ENCODE measurements at regions not wholly inside any gene's neighbourhood (a gene's known extent, or its start where the extent isn't known, plus 50 kb on each side); places are given as distances from the start of the nearest gene placed in this dataset.

- dilution Hi-C loops (cut with MboI; ENCODE audit: extremely low pct_ligation_motif_present, low sequenced_read_pairs) = no loop called here
- H3K36me3 ChIP-seq (ENCODE audit: control insufficient read depth in 2 of 2, extremely low read depth in 1 of 2, insufficient read depth in 2 of 2, low read length in 2 of 2) = no peaks in the 10 kb centered on the region
- no peaks in the 10 kb centered on the region for H3K79me2 ChIP-seq (ENCODE audit: control insufficient read depth, insufficient read depth, low read length)
- H4K20me1 ChIP-seq (ENCODE audit: control insufficient read depth, extremely low read depth, insufficient read depth, low read length) = no peaks in the 10 kb centered on the region
- no peak for FAIRE-seq
- H3K4me3 ChIP-seq (ENCODE audit: control insufficient read depth in 2 of 3, extremely low read depth in 1 of 3, insufficient read depth in 2 of 3, low read depth in 1 of 3, low read length in 3 of 3) = no peak overlapping the region
- H3K27me3 ChIP-seq (ENCODE audit: control insufficient read depth, extremely low read depth, insufficient read depth, low read length) = no peaks in the 10 kb centered on the region
- no peak for DNase-seq (ENCODE audit: low read depth, low spot score)
- no peak overlapping the region for H3K4me2 ChIP-seq (ENCODE audit: control insufficient read depth, extremely low read depth, insufficient read depth, low read depth, low read length)
- no peaks in the 10 kb centered on the region for H3K4me1 ChIP-seq (ENCODE audit: control insufficient read depth, extremely low read depth, insufficient read depth, low read length)
- H2AFZ ChIP-seq (ENCODE audit: control insufficient read depth, low read length) = no peak overlapping the region
- H3K9me1 ChIP-seq (ENCODE audit: control insufficient read depth, extremely low read depth, insufficient read depth, low read length) = no peaks in the 10 kb centered on the region
- H3K9ac ChIP-seq (ENCODE audit: control insufficient read depth, extremely low read depth, insufficient read depth, low read length) = no peak overlapping the region
- no peak overlapping the region for H3K27ac ChIP-seq (ENCODE audit: control insufficient read depth, insufficient read depth, low read length)
- TF ChIP-seq EZH2 (IDR thresholded peaks at IDR 0.05; ENCODE audit: low read length) (no peak), CTCF (optimal IDR thresholded peaks at IDR 0.05 in 1 of 3, IDR thresholded peaks at IDR 0.05 in 1 of 3, conservative IDR thresholded peaks at IDR 0.05 in 1 of 3; ENCODE audit: extremely low read depth in 1 of 3, insufficient read depth in 2 of 3, low read length in 3 of 3) (no peak)
- no peaks in the 10 kb centered on the region for H3K9me3 ChIP-seq (ENCODE audit: control insufficient read depth, low read depth, low read length)
These were observed 389.2 kb downstream of the LMX1A start for GRCh38 chr1:164967300-164967699.

GRCh38 chr1:164961715-164962114, 394.8 kb downstream of the LMX1A start:
- Histone ChIP-seq H3K4me1 (ENCODE audit: control insufficient read depth, extremely low read depth, insufficient read depth, low read length) (no peaks in the 10 kb centered on the region), H3K9me3 (ENCODE audit: control insufficient read depth, low read depth, low read length) (no peaks in the 10 kb centered on the region), H3K27ac (ENCODE audit: control insufficient read depth, insufficient read depth, low read length) (no peak overlapping the region), H3K9me1 (ENCODE audit: control insufficient read depth, extremely low read depth, insufficient read depth, low read length) (no peaks in the 10 kb centered on the region), H3K9ac (ENCODE audit: control insufficient read depth, extremely low read depth, insufficient read depth, low read length) (no peak overlapping the region), H3K4me2 (ENCODE audit: control insufficient read depth, extremely low read depth, insufficient read depth, low read depth, low read length) (no peak overlapping the region), H2AFZ (ENCODE audit: control insufficient read depth, low read length) (no peak overlapping the region), H3K4me3 (ENCODE audit: control insufficient read depth in 2 of 3, extremely low read depth in 1 of 3, insufficient read depth in 2 of 3, low read depth in 1 of 3, low read length in 3 of 3) (no peak overlapping the region), H3K27me3 (ENCODE audit: control insufficient read depth, extremely low read depth, insufficient read depth, low read length) (no peaks in the 10 kb centered on the region), H4K20me1 (ENCODE audit: control insufficient read depth, extremely low read depth, insufficient read depth, low read length) (no peaks in the 10 kb centered on the region), H3K79me2 (ENCODE audit: control insufficient read depth, insufficient read depth, low read length) (no peaks in the 10 kb centered on the region), H3K36me3 (ENCODE audit: control insufficient read depth in 2 of 2, extremely low read depth in 1 of 2, insufficient read depth in 2 of 2, low read length in 2 of 2) (no peaks in the 10 kb centered on the region)
- DNase-seq (ENCODE audit: low read depth, low spot score) (no peak), FAIRE-seq (no peak)
- dilution Hi-C loops (cut with MboI; ENCODE audit: extremely low pct_ligation_motif_present, low sequenced_read_pairs) = no loop called here
- TF ChIP-seq EZH2 (IDR thresholded peaks at IDR 0.05; ENCODE audit: low read length) = no peak
- no peak for TF ChIP-seq CTCF (optimal IDR thresholded peaks at IDR 0.05 in 1 of 3, IDR thresholded peaks at IDR 0.05 in 1 of 3, conservative IDR thresholded peaks at IDR 0.05 in 1 of 3; ENCODE audit: extremely low read depth in 1 of 3, insufficient read depth in 2 of 3, low read length in 3 of 3)

Data from keratinocyte (primary cell).